ENCODE measurements at regions not wholly inside any gene's neighbourhood (a gene's known extent, or its start where the extent isn't known, plus 50 kb on each side); places are given as distances from the start of the nearest gene placed in this dataset.

DNA sequence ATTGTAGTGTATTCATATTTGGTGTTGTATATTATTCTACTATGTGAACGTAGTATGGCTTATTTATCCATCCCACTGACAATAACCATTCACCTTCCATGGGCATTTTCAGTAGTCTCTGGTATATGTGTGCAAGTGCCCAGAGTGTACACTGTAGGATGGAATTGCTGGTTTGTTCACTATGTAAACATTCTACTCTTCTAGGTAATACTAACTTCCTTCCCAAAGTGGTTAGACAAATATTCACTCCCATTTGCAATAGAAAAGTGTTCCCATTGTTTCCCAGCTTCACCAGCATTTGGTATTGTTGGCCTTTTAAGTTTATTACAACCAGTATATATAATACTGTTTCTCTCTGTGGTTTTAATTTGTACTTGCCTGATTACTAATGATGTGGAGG lies 153.7 kb downstream of the C7orf25 start:
- no peak for DNase-seq (ENCODE audit: low spot score)

DNA sequence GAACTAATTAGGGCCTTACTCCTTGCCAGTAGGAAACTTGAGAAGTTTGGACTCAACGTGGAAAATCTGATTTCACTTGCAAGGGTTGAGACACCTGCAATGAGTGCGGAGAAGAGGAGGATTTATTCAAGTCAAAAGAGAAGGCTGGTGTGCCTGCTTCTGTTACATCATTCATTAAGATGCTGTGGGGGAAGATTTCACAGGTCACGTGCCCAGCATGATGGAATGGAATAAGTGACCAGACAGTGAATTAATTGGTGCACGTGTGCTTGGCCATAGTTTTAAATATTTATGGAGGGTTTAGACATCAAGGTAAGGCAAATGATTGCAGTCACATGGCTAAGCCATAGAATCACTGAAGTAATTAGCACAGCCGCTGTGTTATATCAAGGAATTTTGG lies 155.0 kb downstream of the C7orf25 start:
- no peak for DNase-seq (ENCODE audit: low spot score)

DNA sequence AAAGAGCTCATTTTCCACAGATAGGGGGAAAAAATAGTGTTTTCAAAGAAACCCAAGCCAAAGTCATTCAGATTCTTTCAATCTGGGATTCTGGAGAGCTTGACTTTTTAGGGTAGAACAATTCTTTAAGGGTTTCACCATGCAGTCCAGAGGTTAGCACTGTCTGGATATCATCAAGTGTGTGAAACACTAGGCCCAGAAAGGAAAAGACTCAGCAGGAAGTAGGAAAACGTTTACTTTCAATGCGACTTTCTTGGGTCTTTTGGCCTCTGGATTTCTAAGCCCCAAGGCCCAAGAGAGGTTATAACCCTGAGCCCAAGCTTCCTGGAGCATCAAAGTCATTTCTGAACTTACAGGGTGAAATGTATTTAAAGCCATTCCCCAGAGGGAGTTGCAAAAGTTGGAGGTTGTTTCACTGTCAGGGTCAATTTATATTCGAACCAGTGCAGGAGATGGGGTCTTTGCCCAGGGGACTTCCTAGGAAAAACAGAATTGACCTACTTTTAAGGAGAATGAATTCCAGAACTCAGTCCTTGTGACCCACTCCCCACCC lies 158.0 kb downstream of the C7orf25 start:
- no peak for DNase-seq (ENCODE audit: low spot score)

DNA sequence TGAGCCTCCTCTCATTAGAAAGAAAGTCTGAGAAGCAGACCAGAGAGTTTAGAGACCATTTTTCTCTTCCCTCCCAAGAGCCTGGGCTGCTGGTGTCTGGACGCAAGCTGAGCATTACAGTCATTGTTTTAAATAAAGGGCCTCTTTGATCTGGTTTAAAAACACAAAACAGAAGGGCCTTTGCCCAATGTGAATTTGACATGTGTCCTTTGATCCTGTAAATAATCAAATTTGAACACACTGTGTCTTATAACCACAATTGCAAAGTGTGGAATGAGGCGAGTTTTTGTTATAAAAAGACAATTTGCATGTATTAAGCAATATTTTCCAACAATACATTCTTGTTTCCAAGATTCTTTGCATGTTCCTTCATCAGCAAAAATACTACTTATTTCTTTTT lies 158.5 kb downstream of the C7orf25 start:
- DNase-seq (ENCODE audit: low spot score) = no peak

DNA sequence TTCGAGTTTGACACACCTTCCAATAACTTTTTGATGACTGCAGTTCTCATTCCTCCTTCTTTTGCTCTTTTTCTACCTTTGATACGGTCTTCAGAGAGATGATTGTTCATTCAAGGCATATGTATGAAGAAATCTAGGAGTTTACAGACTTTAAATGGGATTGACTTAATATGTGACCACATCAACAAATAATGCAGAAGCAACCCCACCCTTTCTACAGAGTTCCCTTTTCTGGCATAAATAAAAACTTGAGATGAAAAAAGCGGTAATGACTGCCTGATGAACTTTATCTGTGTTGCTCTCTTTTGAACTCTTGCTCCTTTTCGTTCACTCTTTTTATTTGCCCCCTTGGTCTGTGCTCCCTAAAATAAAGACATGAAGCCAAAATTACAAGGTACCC lies 161.7 kb downstream of the C7orf25 start:
- no peak for DNase-seq (ENCODE audit: low spot score)

GRCh38 chr7:42747044-42747443 lies 164.8 kb downstream of the C7orf25 start:
- no peak for DNase-seq (ENCODE audit: low spot score)

GRCh38 chr7:42746214-42746613 lies 165.7 kb downstream of the C7orf25 start:
- DNase-seq (ENCODE audit: low spot score) = no peak

GRCh38 chr7:42745357-42746059 lies 166.4 kb downstream of the C7orf25 start:
- peak; percentile 29 for DNase-seq (ENCODE audit: low spot score)

GRCh38 chr7:42744746-42745145 lies 167.1 kb downstream of the C7orf25 start:
- no peak for DNase-seq (ENCODE audit: low spot score)

DNA sequence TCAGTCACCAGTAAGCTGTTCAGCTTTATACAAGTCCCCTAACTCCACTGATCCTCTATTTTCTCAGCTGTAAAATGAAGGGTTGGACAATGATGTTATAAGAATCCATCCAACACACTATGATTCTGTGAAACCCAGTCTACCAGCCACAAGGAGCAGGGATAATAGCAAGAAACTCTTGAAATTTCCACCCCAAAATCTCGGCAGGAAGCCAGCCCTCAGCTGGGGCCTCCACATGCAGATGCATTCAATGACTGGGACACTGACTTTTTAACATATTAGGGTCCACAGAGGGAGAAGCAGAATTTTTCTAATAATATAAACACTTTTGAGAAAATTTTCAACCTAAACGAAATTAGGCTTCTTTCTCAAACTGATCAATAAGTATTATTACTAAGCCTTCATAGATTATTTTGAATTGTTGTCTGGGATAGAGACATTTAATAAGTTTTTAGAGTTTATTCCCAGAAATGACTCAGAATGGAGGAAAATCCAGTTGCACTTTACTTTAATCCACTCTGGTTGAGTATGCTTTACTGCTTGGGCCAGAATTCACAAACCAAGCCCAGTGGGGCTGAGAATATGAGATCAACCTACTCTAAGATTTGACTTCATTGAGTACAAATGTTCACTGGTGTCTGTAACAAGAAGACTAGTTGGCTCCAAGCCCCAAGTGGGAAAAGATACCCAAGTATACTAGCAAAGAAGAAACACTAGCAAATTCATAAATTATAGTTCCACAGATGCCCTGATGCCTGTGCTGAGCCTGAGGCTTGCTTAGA lies 168.6 kb downstream of the C7orf25 start:
- no peak for DNase-seq (ENCODE audit: low spot score)

- DNase-seq (ENCODE audit: low spot score) = no peak
Measured at GRCh38 chr7:42742318-42742717, 169.6 kb downstream of the C7orf25 start.

GRCh38 chr7:42740408-42740807 lies 171.5 kb downstream of the C7orf25 start:
- DNase-seq (ENCODE audit: low spot score) = no peak

- no peak for DNase-seq (ENCODE audit: low spot score)
Measured at GRCh38 chr7:42739638-42740037, 172.2 kb downstream of the C7orf25 start.

DNA sequence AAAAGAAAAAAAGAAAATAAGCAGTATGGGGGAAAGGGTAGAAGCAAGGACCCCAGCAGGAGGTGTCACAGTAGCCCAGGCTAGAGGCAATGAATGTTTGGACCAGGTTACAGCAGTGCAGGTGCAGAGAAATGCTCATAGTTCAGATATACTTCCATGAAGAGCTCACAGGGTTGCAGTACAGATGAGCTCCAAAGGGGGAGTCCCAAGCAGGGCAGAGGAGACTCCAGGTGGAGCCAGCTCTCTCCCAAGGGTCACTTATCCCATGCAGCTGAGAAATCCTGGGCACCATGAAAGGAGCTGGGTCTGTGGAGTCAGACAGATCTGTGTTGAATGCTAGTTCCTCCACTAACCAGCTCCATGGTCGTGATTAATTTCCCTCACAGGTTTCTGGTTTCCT lies 174.9 kb downstream of the C7orf25 start:
- no peak for DNase-seq (ENCODE audit: low spot score)

DNA sequence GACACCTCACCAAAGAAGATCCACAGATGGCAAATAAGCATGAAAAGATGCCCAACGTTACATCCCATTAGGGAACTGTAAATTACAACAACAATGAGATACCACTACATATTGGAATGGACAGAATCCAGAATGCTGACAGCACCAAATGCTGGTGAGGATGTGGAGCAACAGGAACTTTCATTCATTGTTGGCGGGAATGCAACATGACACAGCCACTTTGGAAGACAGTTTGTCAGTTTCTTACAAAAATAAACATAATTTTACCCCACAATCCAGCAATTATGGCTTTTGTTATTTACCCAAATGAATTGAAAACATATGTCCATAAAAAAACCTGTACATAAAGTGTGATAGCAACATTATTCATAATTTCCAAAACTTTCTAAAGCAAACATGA lies 176.8 kb downstream of the C7orf25 start:
- DNase-seq (ENCODE audit: low spot score) = no peak

DNA sequence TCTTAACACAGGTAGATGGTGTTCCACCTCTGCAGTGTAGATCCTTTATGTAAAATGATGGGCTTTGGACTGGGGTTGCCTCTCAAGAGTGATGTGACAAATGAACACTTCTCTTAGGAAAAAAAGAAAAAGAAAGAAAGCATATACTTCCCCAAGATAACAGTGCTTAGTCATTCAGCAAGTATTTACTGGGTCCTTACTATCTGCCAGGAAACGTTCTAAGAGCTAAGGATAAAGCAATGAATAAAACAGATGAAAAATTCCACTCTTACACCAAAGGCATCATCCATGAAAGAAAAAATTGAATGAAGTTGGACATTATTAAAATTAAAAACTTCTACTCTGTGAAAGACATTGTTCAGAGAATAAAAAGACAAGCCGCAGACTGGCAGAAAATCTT lies 177.3 kb downstream of the C7orf25 start:
- no peak for DNase-seq (ENCODE audit: low spot score)

- no peak for DNase-seq (ENCODE audit: low spot score)
Measured at GRCh38 chr7:42733040-42733439, 178.8 kb downstream of the C7orf25 start.

DNA sequence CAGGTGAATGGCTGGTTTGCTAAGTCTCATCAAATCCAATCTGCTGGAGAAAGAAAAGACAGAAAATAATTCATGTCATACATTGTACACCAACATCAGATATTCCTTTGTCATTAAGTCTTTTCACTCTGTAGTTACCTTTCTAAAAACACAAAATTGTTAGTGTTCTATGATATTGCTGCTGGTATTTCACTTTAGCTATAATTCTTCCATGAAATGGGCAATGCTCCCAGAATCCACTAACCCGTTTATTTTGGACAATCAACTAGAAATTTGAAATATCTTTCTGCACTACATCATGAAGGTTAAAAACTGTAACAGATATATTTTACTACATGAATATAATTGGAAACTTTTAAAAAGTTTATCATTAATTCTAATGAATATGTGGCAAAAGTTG lies 181.3 kb downstream of the C7orf25 start:
- no peak for DNase-seq (ENCODE audit: low spot score)

DNA sequence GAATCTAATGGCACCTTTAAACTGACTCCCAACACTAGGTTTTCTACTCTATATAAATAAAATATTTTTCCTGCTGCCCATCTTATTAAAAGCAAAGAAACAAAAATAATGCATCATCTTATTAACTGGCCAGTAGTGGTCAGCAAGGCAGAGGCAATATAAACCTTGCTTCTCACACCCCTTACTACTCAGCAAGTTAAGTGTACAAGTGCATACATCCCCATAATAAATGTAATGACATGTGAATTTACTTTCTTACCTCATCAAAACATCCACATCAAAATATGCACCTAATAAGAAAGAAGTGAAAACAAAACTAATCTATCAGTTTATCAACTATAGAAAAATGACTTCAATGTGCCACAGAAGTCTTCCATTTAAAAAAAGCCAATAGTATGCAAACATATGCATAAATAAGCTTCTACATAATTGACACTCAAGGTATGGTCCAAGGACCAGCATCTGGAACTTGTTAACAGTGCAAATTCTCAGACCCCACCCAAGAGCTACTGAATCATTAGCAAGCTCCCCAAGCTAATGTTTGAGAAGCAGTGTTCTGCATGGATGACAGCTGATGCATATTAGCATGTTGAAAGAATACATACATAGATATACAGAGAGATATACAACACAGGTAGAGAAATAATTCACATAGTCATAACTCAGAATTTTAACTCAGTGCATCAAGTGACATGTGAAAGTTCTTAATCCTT lies 182.7 kb downstream of the C7orf25 start:
- DNase-seq (ENCODE audit: low spot score) = no peak

DNA sequence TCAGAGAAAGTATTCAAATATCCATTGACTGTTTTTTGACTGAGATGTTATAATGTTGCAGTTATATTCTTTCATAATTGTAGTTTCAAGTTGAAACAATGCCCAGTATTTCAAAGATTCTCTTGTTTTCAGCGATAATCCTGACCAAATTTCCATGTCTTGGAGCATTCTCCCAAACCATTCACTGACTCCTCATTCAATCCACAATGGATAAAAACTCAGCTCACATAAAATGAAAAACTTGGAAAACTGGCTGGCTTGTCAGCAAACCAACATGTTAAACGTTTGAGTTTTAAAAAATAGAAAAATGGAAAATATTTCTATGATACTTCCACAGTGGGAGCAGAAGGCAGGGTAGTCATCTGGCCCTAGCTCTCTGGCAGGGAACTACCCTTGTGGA lies 184.4 kb downstream of the C7orf25 start:
- DNase-seq (ENCODE audit: low spot score) = no peak

DNA sequence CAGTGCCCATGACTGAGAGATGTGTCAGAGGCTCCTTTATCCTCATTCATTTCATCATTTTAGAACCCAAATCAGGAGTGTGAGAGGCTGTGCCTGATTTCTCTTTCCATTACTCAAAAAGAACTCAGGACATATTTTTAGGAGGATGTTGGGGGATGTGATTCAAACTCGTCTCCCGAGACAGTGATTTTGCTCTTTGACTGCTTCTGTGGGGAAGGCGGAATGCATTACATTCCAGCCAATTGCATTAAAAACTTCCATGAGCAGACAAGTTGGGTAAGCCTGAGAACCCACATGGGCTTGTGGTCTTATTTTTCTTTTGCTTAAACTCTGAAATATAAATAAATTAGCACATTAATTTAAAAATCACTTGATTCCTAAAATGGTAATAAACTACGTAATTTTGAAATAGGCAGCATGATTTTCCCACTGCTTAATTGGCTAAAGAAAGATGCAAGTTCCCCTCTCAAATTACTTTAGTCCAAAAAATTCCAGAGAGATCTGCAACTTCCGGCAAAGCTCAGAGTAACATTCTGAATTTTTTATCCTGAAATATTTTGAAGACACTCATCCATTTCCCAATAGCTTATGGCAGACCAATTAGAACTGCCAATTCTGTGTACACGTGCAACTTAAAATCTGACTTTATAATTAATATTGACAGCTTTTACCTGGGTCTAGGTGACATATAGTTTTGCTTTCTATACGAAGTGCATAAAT lies 185.6 kb downstream of the C7orf25 start:
- no peak for DNase-seq (ENCODE audit: low spot score)

DNA sequence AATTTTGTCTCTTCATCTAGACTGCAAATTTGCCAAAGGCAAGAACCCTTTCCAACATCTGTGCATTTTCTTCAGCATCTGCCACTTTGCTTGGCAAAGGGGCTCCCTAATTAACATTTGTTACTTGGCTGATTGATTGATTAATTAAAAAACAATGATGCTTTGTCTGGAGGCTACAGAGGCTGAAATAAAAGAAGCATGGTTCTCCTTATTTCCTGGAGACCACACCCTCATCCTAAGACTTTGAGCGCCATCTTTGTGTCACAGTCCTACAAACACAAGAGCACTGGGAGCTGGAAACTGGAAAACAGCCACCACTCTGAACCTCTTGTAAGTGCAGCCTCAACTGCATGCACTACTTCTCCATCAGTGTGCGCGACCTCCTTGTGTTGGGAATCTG lies 189.2 kb downstream of the C7orf25 start:
- DNase-seq (ENCODE audit: low spot score) = no peak
